Stimulated activated CD8-positive, alpha-beta memory T cell treated with anti-CD3 and anti-CD28 coated beads, Interleukin-4, amount 100 ng/mL, for 48 hours (primary cell): ENCODE measurements at regions not wholly inside any gene's neighbourhood (a gene's known extent, or its start where the extent isn't known, plus 50 kb on each side); places are given as distances from the start of the nearest gene placed in this dataset.

Experiments
- DNase-seq: peaks from one replicate; pipeline ENCODE4 v3.0.0-alpha.2; 2020

GRCh38 chr3:144394032-144394431 is 422.4 kb downstream of the DIPK2A start:
- no peak for DNase-seq

GRCh38 chr3:144402430-144402829 is 430.8 kb downstream of the DIPK2A start:
- DNase-seq = no peak

GRCh38 chr3:144403040-144403457 is 431.4 kb downstream of the DIPK2A start:
- DNase-seq = no peak

DNA sequence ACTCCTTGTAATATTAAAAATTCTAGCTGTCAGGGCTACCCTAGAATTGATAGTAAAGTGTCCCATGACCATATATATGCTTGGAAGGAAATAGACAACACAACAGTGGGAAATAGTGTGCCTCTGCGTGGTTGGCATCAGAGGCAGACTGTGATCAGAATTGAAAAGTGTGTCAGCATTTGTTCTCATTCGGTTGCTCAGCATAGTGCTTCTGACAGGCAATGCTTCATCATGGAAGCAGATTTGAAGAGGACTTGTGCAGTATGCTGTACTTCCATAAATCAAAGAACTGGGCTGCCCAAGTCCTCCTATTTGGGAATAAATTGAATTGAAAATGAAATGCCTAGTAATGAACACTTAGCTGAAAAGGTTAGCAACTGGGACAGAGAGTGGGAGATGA is 435.7 kb downstream of the DIPK2A start:
- DNase-seq = no peak

- no peak for DNase-seq
Observed at GRCh38 chr3:144409319-144409718, 437.7 kb downstream of the DIPK2A start.

DNA sequence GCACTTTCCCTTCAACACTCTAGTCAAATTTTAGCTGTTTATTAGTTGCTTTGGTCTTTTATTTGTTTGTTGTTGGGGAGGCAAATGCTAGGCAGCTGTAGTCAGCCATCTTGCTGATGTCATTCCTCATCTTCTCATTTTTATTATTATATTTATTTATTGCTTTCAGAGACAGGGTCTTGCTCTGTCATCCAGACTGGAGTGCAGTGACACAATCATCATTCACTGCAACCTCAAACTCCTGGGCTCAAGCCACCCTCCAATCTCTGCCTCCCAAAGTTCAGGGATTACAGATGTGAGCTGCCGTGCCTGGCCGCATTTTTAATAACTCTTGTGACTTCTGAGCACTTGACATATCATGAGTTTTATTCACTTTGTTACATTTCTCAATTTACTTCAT is 441.4 kb downstream of the DIPK2A start:
- no peak for DNase-seq

GRCh38 chr3:144415492-144415891 is 443.9 kb downstream of the DIPK2A start:
- no peak for DNase-seq

DNA sequence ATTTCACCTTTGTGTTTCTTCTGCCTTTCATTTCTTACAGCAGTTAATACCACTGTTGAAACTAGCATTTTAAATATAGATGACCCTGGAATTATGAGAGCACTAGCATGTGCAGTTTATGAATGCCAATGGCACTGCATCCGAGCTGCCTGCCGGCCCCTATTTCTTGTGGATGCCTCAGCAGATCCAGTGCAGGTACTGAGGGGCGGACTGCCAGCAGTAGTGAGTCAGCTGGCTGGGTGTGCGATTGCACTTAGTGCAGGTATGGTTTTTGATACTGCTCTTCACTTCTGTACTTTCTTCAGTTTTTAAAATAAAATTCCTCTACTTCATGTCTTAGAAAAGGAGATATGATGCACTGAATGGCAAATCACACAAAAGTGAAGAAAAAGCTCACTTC is 453.0 kb downstream of the DIPK2A start:
- no peak for DNase-seq

DNA sequence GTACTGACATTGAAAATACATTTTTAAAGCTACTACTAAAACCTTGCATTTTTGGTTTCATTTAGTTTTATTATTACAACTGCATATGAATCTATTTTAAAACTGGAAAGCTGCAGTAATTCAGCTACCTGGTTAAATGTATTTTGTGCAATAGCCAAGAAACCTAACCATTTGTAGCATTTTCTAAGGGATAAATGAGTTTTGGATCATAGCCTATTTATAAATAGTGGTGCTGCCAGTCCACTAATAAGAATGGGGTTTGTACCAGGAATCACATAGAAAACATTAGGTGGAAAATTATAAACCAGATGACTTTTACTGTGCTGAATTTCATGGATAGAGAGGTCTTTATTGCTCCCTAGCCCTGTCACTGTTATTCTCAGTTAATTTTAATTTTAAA is 454.7 kb downstream of the DIPK2A start:
- DNase-seq = no peak

- DNase-seq = no peak
Observed at GRCh38 chr3:144426967-144427366, 455.3 kb downstream of the DIPK2A start.

DNA sequence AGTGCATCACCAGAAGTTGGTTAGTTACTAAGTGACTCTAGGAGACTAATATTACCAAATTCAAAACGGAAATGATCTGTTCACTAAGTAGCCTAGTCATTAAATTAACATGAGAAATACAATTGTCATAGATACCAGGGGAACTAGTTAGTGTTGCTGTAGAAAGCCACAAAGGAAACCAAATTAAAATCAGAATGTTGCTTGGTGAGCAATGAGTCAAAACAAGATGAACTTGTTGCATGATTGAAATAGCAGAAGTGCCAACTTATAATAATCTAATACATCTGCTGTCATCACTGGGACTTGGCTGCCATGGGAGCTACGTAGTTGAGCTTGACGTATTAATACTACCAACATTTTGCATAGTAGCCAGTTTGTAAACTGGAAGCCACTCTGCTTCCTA is 458.1 kb downstream of the DIPK2A start:
- DNase-seq = no peak

- DNase-seq = no peak
Observed at GRCh38 chr3:144431134-144431533, 459.5 kb downstream of the DIPK2A start.

DNA sequence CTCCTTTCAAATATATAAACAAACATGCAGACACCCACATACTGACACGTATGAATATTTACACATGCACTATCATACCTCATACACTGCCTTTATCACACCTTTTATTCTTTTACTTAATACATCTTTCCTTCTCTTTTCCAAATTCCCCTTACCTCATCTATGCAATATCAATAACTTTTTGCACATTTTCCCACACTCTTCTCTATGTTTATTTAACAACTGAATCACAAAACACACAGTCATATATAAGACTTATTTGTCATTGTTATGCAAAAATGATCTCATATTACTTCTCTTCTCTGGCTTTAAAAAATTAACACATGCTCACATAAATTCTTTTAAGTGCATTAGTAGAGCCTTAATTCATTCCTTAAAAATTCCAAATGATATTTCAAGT is 461.4 kb downstream of the DIPK2A start:
- DNase-seq = no peak

DNA sequence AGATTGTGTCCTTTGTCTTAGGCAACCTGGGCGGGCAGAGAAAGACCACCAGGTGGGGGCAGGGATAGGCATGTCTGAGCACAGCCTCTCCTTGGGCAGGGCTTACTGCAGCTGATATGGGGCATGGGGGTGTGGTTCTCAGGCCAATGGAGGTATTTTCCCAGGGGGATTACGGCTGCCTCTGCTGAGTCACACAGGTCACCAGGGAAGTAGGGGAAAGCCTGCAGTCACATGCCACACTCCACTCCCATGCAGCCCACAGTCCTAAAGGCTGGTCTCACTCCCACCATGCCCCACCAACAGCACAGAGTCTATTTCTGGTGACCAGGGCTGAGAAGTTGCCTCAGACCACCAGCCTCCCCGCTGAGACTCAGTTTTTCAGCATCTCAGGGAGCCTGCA is 466.4 kb downstream of the DIPK2A start:
- no peak for DNase-seq

DNA sequence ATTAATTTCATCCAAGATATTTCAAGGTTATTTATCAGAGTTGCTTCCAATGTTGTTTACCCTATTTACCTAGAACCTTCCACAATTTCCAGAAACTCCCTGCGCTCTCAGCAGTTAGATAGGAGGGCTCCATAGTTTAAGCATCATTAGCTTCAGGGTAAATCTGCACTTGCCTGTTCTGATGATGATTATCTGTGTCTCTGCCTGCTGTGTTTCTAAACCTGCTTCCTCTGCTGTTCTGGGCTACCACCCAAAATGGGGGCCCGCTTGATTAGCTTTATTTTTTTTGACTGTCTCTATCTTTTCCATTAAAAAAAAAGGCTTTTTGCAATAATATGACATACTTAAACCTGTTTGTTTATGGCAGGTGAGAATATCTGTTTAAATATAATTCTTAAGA is 472.4 kb downstream of the DIPK2A start:
- no peak for DNase-seq

DNA sequence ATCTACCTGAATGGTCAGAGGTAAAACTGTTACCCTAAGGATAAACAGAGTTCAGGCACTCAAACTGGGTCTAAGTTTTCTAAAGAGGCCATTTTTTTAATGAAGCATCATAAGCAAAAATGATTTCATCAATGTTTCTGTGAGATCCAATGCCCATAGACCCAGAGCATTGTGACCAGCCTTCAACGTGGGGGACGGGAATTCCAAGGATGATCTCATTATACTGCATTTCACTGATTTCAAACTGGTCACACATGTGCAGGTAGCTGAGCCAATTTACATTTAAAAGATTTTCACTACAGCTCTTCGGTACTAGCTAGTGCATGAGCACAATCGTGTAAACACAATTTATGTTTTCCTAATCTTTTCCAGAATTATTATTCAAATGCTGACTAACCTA is 472.9 kb downstream of the DIPK2A start:
- no peak for DNase-seq

DNA sequence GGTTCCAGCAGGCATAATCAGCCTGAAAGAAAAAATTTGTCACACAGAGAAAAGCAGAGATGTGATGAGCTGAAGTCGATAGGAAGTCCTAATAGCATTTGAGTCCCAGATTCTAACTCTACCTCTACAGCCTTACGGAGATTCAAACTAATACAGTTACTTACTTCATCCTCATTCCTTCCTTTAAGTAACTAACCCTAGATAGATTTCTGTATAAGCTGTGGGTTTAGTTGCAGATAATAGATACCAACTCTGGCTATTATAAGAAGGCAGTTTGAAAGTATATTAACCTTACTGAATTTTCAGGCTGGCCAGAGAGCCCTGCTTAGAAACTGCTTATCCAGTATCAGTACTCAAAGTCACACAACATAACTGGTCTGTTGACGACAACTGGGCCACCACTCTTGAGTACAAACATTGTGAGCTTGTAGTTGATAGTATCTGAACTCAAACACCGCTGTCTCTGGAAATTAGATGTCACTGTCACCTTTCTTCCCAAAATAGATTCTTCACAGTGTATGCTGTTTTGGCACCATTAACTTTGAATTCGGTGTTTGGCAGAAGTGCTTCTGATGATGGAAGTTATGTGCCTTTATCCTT is 484.3 kb downstream of the DIPK2A start:
- no peak for DNase-seq

DNA sequence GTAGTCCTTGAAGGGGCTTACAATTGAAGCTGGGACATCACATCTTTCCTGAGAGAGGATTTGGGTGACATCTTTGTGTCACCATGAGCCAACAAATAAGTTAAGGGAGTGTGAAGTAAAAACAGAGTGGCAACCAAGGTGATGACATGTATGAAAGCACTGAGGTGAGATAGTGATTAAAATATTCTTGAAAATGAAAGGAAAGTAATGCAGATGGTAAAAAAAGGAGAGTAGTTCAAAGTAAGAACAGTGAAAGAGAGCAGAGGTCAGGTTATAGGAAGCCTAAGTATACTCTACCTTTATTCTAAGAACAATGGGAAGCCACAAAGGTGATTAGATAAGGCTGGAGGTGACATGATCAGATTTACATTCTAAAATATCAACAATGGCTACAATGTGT is 486.1 kb downstream of the DIPK2A start:
- DNase-seq = no peak

- no peak for DNase-seq
Observed at GRCh38 chr3:144458283-144458682, 486.7 kb downstream of the DIPK2A start.

DNA sequence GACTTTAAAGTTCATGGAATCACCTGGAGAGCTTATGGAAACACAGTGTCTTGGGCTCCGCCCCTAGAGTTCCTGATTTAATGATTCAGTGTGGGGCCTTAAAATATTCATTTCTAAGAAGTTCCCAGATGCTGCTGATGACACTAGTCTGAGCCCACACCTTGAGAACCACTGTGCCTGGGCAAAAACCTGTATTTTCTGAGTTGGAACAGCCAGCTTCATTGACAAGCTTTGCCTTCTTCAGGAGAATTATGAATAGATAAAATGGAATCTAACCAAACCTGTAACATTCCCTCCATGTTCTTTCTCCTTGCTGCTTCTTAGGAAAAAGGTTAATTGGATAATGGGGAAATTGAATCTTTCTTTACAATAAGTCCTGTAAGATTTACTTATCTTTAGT is 490.7 kb downstream of the DIPK2A start:
- DNase-seq = no peak

DNA sequence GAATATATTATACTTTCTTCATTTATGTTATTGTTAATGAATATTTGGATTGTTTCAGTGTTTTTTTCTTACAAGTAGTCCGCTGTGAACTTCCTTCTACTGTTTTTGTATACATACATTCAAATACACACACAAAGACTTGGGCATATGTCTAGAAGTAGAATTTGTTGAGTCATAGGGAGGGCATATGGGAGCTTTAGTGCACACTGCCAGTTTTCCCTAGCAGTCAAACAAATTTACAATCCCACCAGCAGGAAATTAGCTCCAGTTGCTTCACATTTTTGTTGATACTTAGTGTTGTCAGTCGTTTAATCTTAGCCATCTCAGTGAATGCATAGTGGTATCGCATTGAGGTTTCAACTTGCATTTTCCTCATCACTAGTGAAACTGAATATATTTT is 492.3 kb downstream of the DIPK2A start:
- no peak for DNase-seq

DNA sequence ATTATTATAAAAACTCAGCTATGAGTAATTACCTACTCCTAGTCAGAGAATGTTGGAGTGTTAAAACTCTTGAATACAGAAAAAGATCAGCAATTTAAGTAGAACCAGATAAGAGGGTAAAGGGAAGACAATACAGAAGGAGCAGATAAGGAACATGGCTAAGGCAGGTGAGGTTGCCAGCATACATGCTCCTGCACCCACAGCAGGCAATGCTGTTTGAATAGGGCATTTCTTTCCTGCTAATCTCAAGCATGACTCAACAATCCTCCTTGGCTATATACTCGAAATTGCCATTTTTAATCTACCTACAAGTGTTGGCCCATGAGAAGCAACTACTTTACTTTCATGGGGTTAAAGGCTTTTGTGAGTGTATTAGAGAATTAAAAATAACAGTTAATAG is 494.5 kb downstream of the DIPK2A start:
- no peak for DNase-seq

GRCh38 chr3:144466540-144466939 is 494.9 kb downstream of the DIPK2A start:
- no peak for DNase-seq

DNA sequence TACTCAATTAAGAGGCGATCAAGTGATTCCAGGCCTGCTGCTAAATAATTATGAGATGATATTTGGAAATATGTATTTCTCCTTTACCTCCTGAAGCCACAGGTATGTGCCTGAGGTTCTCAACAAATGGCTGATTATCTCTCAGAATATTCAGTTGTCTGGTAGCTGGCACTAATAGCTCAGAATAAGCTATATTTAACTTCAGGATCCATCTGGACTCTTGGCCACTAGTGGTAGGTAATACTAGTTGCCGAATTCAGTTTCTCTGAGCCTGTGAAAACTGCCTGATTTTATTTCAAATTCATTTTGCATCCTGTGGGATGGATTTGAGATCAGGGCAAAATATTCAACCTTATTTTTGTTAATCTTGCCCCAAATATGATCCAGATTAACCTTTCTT is 499.0 kb downstream of the DIPK2A start:
- DNase-seq = no peak

DNA sequence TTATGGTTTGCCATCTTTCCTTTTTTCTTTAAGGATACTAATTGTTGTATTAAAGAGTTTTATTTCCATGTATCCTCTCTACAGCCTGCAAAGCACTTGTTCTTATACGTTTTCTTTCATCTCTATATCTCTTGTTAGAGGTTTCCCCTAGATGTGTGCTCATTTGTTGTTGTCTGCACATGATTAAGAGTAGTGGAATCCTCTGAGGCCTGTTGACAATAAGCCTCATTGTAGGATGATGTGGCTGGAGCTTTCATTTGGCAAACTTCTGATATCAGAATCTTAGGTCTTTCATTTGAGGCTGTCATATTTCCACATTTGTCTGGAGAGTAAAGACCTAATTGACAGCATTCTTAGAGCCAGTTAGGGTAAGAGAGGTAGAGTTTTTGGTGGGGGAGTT is 506.0 kb downstream of the DIPK2A start:
- DNase-seq = no peak

DNA sequence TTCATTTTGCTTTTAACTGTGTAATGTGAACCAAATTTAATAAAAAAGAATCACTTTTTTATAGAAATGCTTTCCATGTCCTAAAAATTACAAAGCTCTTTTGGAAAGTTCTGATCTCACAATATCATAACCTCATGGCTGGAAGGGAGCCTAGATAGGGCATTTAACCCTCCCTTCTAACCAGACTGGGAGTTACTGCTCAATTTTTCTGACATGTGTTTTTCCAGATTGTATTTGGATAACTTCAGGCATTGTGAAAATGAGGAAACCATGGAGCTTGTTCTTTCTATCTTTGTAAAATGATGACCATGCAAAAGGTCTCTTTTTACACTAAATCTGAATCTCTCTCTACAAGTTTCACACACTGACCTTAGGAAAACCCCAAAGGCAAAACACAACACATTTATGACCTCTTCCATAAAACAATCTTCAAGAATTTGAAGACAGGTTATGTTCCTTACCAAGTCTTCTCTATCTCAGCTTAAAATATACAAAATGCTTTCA is 508.8 kb downstream of the DIPK2A start:
- no peak for DNase-seq
